Prostate gland (tissue), 2 donors: ENCODE measurements at regions not wholly inside any gene's neighbourhood (a gene's known extent, or its start where the extent isn't known, plus 50 kb on each side); places are given as distances from the start of the nearest gene placed in this dataset.

Experiments used
- CTCF ChIP-seq, 4 experiments: fragments of 200-600 bp in 2 of 4; fragments of 450-650 bp in 2 of 4; sonication (generic) in 2 of 4; IDR thresholded peaks; 1 replicate in 3 of 4; 2 replicates in 1 of 4; pipeline ENCODE4 v1.5.1; 2016 to 2019; ENCODE audit warnings: antibody characterized with exemption in 4 of 4, mild to moderate bottlenecking in 2 of 4, moderate library complexity in 2 of 4
- POLR2A ChIP-seq: fragments of 450-650 bp; IDR thresholded peaks from one replicate; pipeline ENCODE4 v1.6.1; 2016; ENCODE audit warnings: antibody characterized with exemption, mild to moderate bottlenecking
- POLR2AphosphoS5 ChIP-seq: sonication (generic); formaldehyde crosslinking; IDR thresholded peaks from one replicate; pipeline ENCODE4 v1.6.1; 2017; ENCODE audit warnings: antibody characterized with exemption

- no peak for TF ChIP-seq POLR2A
- TF ChIP-seq CTCF (IDR thresholded peaks at IDR 0.05) = no peak
- TF ChIP-seq POLR2AphosphoS5 = peak; percentile 49
Measured at GRCh38 chr15:29348336-29348914, 78.8 kb upstream of the NSMCE3 start.
